Fibroblast of the aortic adventitia (primary cell): ENCODE measurements at regions not wholly inside any gene's neighbourhood (a gene's known extent, or its start where the extent isn't known, plus 50 kb on each side); places are given as distances from the start of the nearest gene placed in this dataset.
"Not testable (repeated sequence)": the region's sequence is repeated elsewhere in the genome, so short reads cannot be mapped to it uniquely, and the experiment has no call there.

Experiments
- DNase-seq: peaks from one replicate; pipeline ENCODE4 v3.0.0-alpha.2; 2010; ENCODE audit warnings: low read depth
- H3K4me3 ChIP-seq: 2 replicates; pipeline ENCODE4 v1.5.1; 2011; ENCODE audit warnings: low read depth, mild to moderate bottlenecking, control low read depth, low read length, moderate library complexity
- CTCF ChIP-seq: IDR thresholded peaks from 2 replicates; pipeline ENCODE4 v1.5.1; 2011; ENCODE audit warnings: mild to moderate bottlenecking, low read length, control low read depth, inconsistent platforms; ENCODE audit not compliant: insufficient read depth

GRCh38 chr5:13212886-13213285 is 731.6 kb downstream of the DNAH5 start:
- H3K4me3 ChIP-seq: no peak overlapping the region
- no peak for DNase-seq
- TF ChIP-seq CTCF: no peak

DNA sequence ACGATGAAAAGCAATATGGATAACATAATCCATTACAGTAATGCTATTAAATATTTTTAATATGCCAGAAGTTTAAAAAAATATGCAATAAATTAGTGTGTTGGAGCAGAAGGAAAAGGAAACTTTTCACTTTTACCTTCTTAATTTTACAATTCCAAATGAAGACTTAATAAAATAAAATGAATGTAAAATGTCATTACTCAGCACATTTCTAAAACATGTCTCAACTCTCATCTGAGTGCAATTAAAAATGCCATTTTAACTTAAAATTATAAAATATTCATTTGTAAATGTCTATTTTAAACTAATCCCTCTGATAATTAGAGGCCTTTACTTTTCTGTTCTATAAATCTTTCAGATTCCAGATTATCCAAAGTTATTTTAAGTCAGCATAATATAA is 733.4 kb downstream of the DNAH5 start:
- no peak for DNase-seq
- H3K4me3 ChIP-seq: no peak overlapping the region
- TF ChIP-seq CTCF: no peak

DNA sequence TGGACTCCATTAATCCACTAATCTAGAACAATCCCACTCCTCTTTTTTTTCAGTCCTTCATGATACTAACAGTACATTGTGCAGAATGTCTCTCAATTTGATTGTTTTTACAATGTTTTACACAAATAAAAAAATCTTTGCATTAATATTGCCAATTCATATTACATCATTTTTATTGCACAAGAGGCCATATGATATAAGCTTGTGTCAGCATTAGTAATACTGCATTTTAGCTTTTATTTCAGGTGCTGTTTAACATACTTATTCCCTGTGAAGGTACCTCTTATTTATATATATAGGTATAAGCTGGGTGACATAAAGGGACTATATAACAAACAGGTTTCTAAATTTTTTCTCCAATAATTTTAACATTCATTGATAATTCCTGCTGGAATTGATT is 737.4 kb downstream of the DNAH5 start:
- H3K4me3 ChIP-seq: no peak overlapping the region
- DNase-seq: no peak
- TF ChIP-seq CTCF: no peak

GRCh38 chr5:13201022-13201421 is 743.5 kb downstream of the DNAH5 start:
- TF ChIP-seq CTCF: no peak
- H3K4me3 ChIP-seq: no peak overlapping the region
- no peak for DNase-seq

GRCh38 chr5:13198226-13198625 is 746.3 kb downstream of the DNAH5 start:
- H3K4me3 ChIP-seq, DNase-seq: not testable (repeated sequence)

GRCh38 chr5:13189532-13189931 is 755.0 kb downstream of the DNAH5 start:
- TF ChIP-seq CTCF: no peak
- DNase-seq: no peak
- H3K4me3 ChIP-seq: no peak overlapping the region

DNA sequence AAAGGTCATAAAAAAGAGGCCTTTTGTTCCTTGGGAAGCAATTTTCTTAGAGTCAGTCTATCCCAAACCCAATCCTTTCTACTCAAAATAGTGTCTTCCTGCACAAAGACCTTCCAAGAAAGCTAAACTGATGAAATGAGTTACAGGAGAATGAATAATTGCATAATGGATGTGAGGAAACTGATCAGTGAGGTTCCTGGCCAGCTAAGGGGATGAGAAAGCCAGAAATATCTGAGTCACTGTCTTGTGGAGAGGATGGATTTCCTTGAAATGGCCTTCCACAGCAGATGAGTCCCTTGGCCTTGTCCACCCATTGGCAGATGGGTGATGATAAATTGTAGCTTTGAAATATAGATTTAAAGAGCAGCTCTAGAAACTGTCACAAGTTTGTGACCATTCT is 756.1 kb downstream of the DNAH5 start:
- no peak overlapping the region for H3K4me3 ChIP-seq
- no peak for TF ChIP-seq CTCF
- DNase-seq: peak; percentile 0
